Activated CD4-positive, alpha-beta T cell treated with anti-CD3 and anti-CD28 coated beads, Interleukin-2, amount 50 U/mL, for 24 hours (primary cell): ENCODE measurements at regions not wholly inside any gene's neighbourhood (a gene's known extent, or its start where the extent isn't known, plus 50 kb on each side); places are given as distances from the start of the nearest gene placed in this dataset.
"Not testable (repeated sequence)": the region's sequence is repeated elsewhere in the genome, so short reads cannot be mapped to it uniquely, and the experiment has no call there.

Experiments used
- DNase-seq, 2 donors: peaks; one replicate each; pipeline ENCODE4 v3.0.0-alpha.2; 2020; ENCODE audit warnings: low read depth in 1 of 2, low spot score in 1 of 2

- no peak for DNase-seq
These were observed 307.6 kb downstream of the ALDH8A1 start for GRCh38 chr6:134642279-134642678.

- peak; percentile 45 to 75 for DNase-seq
These were observed 308.9 kb downstream of the ALDH8A1 start for GRCh38 chr6:134640975-134641429.

- DNase-seq: no peak
These were observed 309.7 kb downstream of the ALDH8A1 start for GRCh38 chr6:134640229-134640628.

DNA sequence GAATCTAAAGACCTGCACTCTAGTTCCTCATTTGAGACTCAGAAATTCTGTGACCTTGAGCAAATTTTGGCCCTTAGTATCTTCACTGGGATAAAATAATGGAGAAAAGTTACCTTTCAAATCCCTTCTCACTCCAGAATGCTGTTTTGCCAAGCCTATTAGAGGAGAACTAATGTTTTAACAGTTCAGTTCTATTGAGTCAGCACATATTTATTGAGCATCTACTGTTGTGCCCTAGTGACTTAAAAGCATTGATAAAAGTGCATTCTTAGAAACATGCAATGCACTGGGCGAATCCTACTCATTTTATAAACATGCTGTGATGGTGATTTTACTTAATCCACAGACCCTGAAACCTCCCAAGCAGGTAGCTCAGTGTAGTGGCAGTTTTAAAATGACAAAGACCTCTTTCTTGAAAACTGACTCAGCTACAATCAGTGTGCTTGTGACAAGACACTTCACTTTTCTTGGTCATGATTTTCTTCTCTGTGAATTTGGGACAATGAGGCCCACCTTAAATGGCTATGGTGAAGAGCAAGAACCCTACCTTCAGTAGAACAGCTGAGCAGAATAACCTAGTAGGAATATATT lies 312.0 kb downstream of the ALDH8A1 start:
- DNase-seq: no peak

GRCh38 chr6:134637282-134637681 lies 312.6 kb downstream of the ALDH8A1 start:
- DNase-seq: no peak

- no peak for DNase-seq
These were observed 313.6 kb downstream of the ALDH8A1 start for GRCh38 chr6:134636186-134636799.

GRCh38 chr6:134634966-134635365 lies 314.9 kb downstream of the ALDH8A1 start:
- no peak for DNase-seq

DNA sequence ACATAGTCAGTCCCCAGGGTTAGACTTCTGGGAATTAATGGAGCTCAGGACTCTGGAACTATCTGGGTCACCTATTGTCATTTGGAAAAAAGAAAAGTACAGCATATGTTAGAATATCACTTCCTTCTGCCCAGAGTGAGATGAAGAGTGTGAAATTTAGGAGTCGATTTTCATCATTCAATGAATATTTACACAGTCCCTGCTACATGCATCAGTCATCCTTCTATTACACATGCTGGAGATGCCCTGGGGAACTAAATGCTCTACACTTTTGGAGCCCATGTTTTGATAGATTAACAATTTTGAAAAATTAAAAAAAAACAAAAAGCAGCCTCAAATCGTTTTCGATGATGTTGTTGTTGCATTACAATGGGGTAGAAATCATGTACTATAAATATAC lies 315.4 kb downstream of the ALDH8A1 start:
- no peak for DNase-seq

DNA sequence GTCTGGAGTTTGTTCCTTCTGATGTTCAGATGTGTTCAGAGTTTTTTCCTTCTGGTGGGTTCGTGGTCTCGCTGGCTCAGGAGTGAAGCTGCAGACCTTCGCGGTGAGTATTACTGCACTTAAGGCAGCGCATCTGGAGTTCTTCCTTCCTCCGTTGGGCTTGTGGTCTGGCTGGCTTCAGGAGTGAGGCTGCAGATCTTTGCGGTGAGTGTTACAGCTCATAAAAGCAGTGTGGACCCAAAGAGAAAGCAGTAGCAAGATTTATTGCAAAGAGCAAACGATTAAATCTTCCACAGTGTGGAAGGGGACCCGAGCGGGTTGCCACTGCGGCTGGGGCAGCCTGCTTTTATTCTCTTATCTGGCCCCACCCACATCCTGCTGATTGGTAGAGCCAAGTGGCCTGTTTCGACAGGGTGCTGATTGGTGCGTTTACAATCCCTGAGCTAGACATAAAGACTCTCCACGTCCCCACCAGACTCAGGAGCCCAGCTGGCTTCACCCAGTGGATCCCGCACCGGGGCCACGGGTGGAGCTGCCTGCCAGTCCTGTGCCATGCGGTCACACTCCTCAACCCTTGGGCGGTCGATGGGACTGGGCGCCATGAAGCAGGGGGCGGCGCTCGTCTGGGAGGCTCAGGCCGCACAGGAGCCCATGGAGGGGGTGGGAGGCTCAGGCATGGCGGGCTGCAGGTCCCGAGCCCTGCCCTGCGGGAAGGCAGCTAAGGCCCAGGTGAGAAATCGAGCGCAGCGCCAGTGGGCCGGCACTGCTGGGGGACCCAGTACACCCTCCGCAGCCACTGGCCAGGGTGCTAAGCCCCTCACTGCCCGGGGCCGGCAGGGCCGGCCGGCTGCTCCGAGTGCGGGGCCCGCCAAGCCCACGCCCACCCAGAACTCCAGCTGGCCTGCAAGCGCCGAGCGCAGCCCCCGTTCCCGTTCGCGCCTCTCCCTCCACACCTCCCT lies 315.3 kb upstream of the SGK1 start:
- DNase-seq: not testable (repeated sequence)

GRCh38 chr6:134632024-134632423 lies 314.1 kb upstream of the SGK1 start:
- no peak for DNase-seq

DNA sequence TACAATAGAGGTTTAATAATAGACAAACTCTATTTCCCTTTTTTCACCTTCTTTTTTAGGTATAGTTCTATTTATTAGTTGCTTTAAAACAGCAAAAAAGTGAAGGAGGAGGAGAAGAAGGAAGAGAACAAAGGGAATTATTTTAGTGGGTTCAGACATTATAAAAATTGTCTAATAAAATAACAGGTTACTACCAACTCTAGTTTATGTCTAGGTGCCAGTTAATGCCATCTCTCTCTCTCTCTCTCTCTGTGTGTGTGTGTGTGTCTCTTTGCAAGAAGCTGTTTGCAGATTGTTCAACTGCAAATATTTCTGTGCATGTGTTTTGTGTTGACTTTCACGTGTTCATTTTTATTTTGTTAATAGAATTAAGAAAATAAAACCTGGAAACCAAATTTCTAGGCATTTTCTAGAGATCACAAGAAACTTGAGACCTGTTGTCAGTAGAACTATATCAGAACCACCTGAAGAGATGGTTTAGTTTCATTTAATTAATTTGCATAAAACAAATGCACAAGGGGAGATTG lies 313.5 kb upstream of the SGK1 start:
- DNase-seq: no peak

GRCh38 chr6:134630508-134631121 lies 312.7 kb upstream of the SGK1 start:
- no peak for DNase-seq

DNA sequence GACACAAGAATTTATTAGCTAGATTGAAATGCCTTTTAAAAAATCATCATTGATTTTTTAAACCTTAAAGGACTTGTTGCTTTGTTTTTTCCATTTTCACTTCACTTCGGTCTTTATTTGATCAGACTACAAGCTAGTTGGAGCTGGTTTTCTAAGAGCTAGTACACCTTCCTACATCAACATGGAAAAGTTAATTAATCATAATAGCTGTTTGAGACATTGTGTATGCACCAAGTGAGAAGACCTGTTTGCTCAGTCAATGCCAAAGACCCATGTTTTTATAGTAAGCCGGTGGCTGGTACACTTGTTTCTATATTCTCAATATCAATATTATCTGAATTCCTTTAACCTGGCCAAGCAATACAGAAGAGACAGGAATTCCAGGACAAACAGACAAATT lies 310.2 kb upstream of the SGK1 start:
- no peak for DNase-seq

DNA sequence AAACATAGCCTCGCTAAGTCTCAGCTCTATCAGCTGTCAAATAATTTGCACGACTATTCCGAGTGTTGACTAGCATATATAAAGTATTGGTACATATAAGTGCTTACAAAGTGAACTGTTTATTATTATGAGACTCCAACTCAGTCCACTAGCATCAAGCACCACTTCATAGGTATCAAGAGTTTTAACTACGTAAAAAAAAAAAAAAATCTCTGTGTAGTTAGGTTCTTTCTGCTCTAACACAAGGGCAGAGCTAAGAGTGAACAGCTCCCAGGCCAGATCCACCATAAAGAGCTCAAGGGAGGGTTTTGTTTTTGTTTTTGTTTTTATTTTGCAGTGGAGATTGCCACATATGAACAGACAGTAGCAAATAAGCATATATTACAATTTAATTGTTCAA lies 309.8 kb upstream of the SGK1 start:
- no peak for DNase-seq

DNA sequence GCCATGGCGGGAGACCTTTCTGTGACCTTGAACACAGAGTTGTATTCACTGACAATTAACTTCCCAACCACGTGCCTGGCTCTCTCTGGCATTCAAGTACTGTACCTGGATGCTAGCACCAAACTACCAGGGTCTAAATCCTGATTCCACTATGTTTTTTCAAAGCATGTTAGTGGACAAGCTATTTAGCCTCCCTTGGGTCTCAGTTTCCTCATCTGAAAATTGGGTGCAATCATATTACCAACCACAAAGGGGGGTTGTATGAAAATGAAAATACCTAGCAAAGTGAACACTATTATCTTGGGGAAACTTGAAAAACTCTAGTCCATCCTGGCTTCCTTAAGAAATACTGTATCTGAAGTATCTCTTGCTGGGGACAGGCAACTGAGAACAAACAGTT lies 308.7 kb upstream of the SGK1 start:
- no peak for DNase-seq

- no peak for DNase-seq
These were observed 308.2 kb upstream of the SGK1 start for GRCh38 chr6:134626086-134626485.

DNA sequence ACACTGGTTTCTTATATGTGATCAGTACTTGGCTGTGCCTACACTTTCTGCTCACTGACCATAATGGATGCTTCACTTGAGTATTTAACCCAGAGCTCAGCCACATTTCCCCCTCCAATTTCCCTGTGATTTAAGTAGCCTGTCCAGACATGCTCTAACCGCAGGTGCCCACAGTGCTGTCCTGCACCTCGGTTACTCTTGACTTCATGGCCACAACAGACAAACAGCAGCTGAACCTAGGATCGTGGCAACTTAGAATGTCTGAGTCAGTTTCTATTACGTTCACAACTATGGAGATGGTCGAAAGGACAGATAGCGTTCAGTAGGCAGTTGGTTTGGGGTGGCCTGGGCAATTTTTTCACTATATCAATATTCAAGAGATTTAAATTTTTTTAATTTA lies 306.9 kb upstream of the SGK1 start:
- no peak for DNase-seq

DNA sequence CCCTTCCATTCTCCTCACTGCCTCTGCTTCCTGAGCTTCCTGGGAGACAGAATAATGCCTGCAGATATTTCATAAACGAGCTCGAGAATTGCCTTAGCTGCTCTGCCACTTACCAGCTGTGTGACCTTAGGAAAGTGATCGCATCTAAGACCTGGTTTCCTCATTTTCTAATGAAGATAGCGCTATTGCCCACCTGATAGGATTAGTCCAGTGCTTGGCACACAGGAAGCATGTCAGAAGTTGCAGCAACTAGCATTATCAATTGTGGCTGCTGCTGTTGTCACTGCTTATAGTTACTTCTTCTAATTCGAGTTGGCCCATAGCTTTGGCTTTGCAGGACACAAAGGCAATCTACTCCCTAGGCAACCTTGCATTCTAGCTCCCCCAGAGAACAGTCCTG lies 305.5 kb upstream of the SGK1 start:
- no peak for DNase-seq

DNA sequence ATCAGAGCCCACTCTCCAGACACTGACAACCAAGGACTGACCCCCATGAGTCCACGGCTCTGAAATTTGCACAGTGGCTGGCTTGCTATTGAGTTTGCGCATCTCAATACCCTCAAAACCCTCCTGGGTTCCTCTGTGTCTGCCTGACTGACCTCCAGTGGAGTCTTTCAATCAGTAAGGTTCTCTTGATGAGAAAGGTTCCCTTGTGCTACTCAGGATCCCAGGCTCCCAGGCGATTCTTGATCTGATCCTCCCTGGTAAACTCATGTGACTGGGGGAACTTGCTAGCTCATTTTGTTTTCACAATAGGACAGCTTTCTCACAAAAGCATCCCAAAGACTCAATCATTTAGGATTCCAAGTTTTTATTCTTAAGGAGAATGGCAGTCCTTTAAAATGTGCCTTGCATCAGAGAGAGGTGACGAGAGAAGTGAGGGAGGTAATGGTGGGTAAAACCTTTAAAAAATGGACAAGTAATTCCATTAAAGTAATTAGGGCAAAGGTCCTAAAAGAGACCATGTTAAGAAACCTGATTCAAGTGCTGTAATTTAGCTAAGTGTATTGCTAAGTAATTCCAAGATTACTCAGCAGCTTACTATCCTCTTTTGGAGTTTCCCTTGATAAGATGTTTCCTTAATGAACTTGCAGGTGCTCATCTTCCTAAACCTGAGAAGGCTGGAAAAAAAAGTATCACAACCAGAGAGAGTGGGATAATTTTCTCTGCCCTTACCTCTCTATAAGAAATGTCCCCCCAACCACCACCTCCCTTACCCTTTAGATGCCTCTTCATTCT lies 304.7 kb upstream of the SGK1 start:
- DNase-seq: no peak

- DNase-seq: no peak
These were observed 303.9 kb upstream of the SGK1 start for GRCh38 chr6:134621858-134622257.

DNA sequence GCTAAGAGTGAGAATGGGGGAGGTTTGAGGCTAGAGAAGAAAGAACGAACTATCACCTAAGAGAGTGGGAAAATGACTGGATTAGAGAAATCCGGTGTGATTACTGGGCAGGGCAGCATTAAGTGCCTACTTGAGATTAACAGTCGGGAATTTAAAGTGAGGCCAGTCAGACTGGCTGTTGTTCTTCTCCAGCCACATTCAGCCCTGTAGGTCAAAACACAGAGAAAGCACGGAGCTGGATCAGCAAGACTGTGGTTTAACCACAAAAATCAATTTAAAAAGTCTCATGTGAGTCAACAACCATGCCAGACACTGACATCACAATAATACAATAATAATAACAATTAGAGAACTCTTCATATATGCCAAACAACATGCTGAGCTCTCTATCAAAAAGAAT lies 301.9 kb upstream of the SGK1 start:
- DNase-seq: no peak
